HCT116 (cell line): ENCODE measurements at regions not wholly inside any gene's neighbourhood (a gene's known extent, or its start where the extent isn't known, plus 50 kb on each side); places are given as distances from the start of the nearest gene placed in this dataset.

Experiments used
- EZH2 ChIP-seq: fragments of 200-600 bp; sonication (generic); IDR thresholded peaks from 2 replicates; pipeline ENCODE4 v1.6.1; 2017; ENCODE audit warnings: antibody characterized with exemption, mixed run types
- TCF7L2 ChIP-seq: IDR thresholded peaks from 2 replicates; pipeline ENCODE4 v1.7.0; 2011; ENCODE audit warnings: borderline replicate concordance, inconsistent platforms; ENCODE audit not compliant: insufficient read depth, insufficient read length; ENCODE audit errors: extremely low read depth
- ZNF274 ChIP-seq: fragments of 200-500 bp; sonication (Bioruptor generic); IDR thresholded peaks from 2 replicates; pipeline ENCODE4 v1.6.1; 2014; ENCODE audit warnings: mild to moderate bottlenecking, low read depth, low read length, inconsistent platforms
- TF ChIP-seq, protein P1 (sequence below): IDR thresholded peaks from 2 replicates; pipeline ENCODE4 v1.6.1; 2012; ENCODE audit warnings: low read depth

DNA sequence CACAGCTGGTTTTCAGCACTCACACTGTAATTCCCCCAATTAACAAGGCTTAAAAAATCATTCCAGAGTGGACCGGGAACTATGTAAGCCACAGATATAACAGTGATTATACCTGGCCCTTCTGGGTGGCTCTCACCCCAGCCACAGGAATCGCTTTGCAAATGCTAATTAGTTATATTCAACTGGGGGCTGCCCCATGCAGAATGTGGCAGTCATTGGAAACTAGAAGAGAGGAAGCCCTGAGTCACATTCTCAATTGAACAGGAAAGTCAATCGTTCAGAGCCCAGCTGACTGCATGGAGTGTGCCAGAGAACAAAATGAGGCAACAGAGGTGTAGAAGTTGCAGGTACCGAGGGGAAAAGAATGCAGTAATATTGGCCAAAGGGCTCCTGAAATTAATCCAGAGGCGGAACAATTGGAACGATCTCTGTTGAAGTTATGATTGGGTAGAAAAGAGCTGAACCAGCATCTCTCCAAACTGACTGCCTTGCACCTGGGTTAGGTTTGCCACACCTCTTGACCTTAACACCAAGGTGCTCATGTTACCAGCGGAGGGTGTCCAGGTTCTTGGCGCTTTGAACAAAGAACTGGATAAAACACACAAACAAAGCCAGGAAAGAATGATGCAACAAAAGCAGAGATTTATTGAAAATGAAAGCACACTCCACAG is 909.7 kb upstream of the AUTS2 start:
- no peak for TF ChIP-seq TCF7L2
- no peak for TF ChIP-seq EZH2
- TF ChIP-seq, protein P1, sequence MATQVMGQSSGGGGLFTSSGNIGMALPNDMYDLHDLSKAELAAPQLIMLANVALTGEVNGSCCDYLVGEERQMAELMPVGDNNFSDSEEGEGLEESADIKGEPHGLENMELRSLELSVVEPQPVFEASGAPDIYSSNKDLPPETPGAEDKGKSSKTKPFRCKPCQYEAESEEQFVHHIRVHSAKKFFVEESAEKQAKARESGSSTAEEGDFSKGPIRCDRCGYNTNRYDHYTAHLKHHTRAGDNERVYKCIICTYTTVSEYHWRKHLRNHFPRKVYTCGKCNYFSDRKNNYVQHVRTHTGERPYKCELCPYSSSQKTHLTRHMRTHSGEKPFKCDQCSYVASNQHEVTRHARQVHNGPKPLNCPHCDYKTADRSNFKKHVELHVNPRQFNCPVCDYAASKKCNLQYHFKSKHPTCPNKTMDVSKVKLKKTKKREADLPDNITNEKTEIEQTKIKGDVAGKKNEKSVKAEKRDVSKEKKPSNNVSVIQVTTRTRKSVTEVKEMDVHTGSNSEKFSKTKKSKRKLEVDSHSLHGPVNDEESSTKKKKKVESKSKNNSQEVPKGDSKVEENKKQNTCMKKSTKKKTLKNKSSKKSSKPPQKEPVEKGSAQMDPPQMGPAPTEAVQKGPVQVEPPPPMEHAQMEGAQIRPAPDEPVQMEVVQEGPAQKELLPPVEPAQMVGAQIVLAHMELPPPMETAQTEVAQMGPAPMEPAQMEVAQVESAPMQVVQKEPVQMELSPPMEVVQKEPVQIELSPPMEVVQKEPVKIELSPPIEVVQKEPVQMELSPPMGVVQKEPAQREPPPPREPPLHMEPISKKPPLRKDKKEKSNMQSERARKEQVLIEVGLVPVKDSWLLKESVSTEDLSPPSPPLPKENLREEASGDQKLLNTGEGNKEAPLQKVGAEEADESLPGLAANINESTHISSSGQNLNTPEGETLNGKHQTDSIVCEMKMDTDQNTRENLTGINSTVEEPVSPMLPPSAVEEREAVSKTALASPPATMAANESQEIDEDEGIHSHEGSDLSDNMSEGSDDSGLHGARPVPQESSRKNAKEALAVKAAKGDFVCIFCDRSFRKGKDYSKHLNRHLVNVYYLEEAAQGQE, result no peak
- TF ChIP-seq ZNF274, result no peak
